DOHH2 (cell line): ENCODE measurements at regions not wholly inside any gene's neighbourhood (a gene's known extent, or its start where the extent isn't known, plus 50 kb on each side); places are given as distances from the start of the nearest gene placed in this dataset.
"Not testable (repeated sequence)": the region's sequence is repeated elsewhere in the genome, so short reads cannot be mapped to it uniquely, and the experiment has no call there.

Experiments
- H3F3A ChIP-seq: fragments of 200-600 bp; sonication (generic), shearing (Covaris generic); 2 replicates; pipeline ENCODE4 v1.6.0; 2016; ENCODE audit warnings: antibody characterized with exemption, mild to moderate bottlenecking; ENCODE audit not compliant: control insufficient read depth, insufficient read depth
- H3K27ac ChIP-seq: fragments of 200-600 bp; sonication (generic); 2 replicates; pipeline ENCODE4 v1.5.1; 2014; ENCODE audit warnings: low read depth, mild to moderate bottlenecking, low read length, moderate library complexity
- H3K27me3 ChIP-seq: fragments of 200-600 bp; sonication (generic); 2 replicates; pipeline ENCODE4 v1.6.1; 2014; ENCODE audit warnings: mild to moderate bottlenecking, low read length, mixed read lengths; ENCODE audit not compliant: control insufficient read depth
- H3K36me3 ChIP-seq: fragments of 200-600 bp; sonication (generic); 2 replicates; pipeline ENCODE4 v1.6.1; 2014; ENCODE audit warnings: mild to moderate bottlenecking, low read length, moderate library complexity, mixed read lengths; ENCODE audit not compliant: control insufficient read depth
- H3K4me1 ChIP-seq: fragments of 200-600 bp; sonication (generic); 2 replicates; pipeline ENCODE4 v1.6.1; 2014; ENCODE audit warnings: mild to moderate bottlenecking, low read length, mixed read lengths; ENCODE audit not compliant: control insufficient read depth
- H3K4me2 ChIP-seq: fragments of 200-600 bp; sonication (generic); 2 replicates; pipeline ENCODE4 v1.6.0; 2014; ENCODE audit warnings: mild to moderate bottlenecking, low read length, moderate library complexity
- H3K4me3 ChIP-seq: fragments of 200-600 bp; sonication (generic); 2 replicates; pipeline ENCODE4 v1.5.1; 2014; ENCODE audit warnings: mild to moderate bottlenecking, low read length, mixed read lengths
- H3K79me2 ChIP-seq: fragments of 200-600 bp; sonication (generic); 2 replicates; pipeline ENCODE4 v1.6.1; 2014; ENCODE audit warnings: mild to moderate bottlenecking, low read length, mixed read lengths; ENCODE audit not compliant: control insufficient read depth
- H3K9me2 ChIP-seq: fragments of 200-600 bp; sonication (generic); replicated peaks from 2 replicates; pipeline ENCODE4 v1.6.1; 2014; ENCODE audit warnings: mild to moderate bottlenecking, low read length, mixed read lengths; ENCODE audit not compliant: control insufficient read depth
- H3K9me3 ChIP-seq: fragments of 200-600 bp; sonication (generic); 2 replicates; pipeline ENCODE4 v1.6.1; 2014; ENCODE audit warnings: antibody characterized with exemption, low read length, mixed read lengths; ENCODE audit not compliant: control insufficient read depth, insufficient read depth
- H4K20me1 ChIP-seq: fragments of 200-600 bp; sonication (generic); 2 replicates; pipeline ENCODE4 v1.6.0; 2014; ENCODE audit warnings: low read depth, mild to moderate bottlenecking, antibody characterized with exemption, low read length, moderate library complexity; ENCODE audit not compliant: control insufficient read depth, insufficient read depth
- CTCF ChIP-seq: fragments of 200-600 bp; sonication (generic); IDR thresholded peaks from one replicate; pipeline ENCODE4 v1.5.1; 2014; ENCODE audit warnings: antibody characterized with exemption, mild to moderate bottlenecking, low read depth, low read length; ENCODE audit not compliant: poor library complexity, severe bottlenecking
- EZH2phosphoT487 ChIP-seq: fragments of 200-600 bp; sonication (generic); IDR thresholded peaks from 2 replicates; pipeline ENCODE4 v1.6.1; 2017; ENCODE audit warnings: borderline replicate concordance, mild to moderate bottlenecking, antibody characterized with exemption, low read length, moderate library complexity, mixed read lengths

- Histone ChIP-seq H3K4me1 (no peaks in the 10 kb centered on the region), H3K27ac (no peak overlapping the region), H3K79me2 (no peaks in the 10 kb centered on the region), H3F3A (no peaks in the 10 kb centered on the region), H3K4me2 (no peak overlapping the region), H3K9me2 (no peaks in the 10 kb centered on the region), H3K4me3 (no peak overlapping the region), H3K36me3 (no peaks in the 10 kb centered on the region), H3K27me3 (no peaks in the 10 kb centered on the region), H3K9me3 (no peaks in the 10 kb centered on the region), H4K20me1 (no peaks in the 10 kb centered on the region)
- TF ChIP-seq CTCF (no peak), EZH2phosphoT487 (no peak)
Measured at GRCh38 chr1:227482023-227482299, 81.4 kb upstream of the ZNF678 start.

- not testable (repeated sequence) for H3K79me2 ChIP-seq, H3K4me1 ChIP-seq, H3K4me2 ChIP-seq, H3F3A ChIP-seq, H3K9me2 ChIP-seq, H3K27ac ChIP-seq, H4K20me1 ChIP-seq, H3K9me3 ChIP-seq, H3K36me3 ChIP-seq, H3K4me3 ChIP-seq, H3K27me3 ChIP-seq
Measured at GRCh38 chr1:227474072-227474471, 89.3 kb upstream of the ZNF678 start.

- Histone ChIP-seq H3K27ac (no peak overlapping the region), H3K4me2 (no peak overlapping the region), H3K4me1 (no peaks in the 10 kb centered on the region), H3K4me3 (no peak overlapping the region), H3K27me3 (no peaks in the 10 kb centered on the region), H3K79me2 (no peaks in the 10 kb centered on the region), H3K9me2 (no peaks in the 10 kb centered on the region), H3K9me3 (no peaks in the 10 kb centered on the region), H4K20me1 (no peaks in the 10 kb centered on the region), H3K36me3 (no peaks in the 10 kb centered on the region), H3F3A (no peaks in the 10 kb centered on the region)
- no peak for TF ChIP-seq EZH2phosphoT487
- TF ChIP-seq CTCF: no peak
Measured at GRCh38 chr1:227472772-227473171, 90.6 kb upstream of the ZNF678 start.

GRCh38 chr1:227470688-227471087, 92.7 kb upstream of the ZNF678 start:
- H3K27ac ChIP-seq: no peak overlapping the region
- H3K9me3 ChIP-seq: no peaks in the 10 kb centered on the region
- H3K36me3 ChIP-seq: no peaks in the 10 kb centered on the region
- no peaks in the 10 kb centered on the region for H4K20me1 ChIP-seq
- no peaks in the 10 kb centered on the region for H3K4me1 ChIP-seq
- H3K4me2 ChIP-seq: no peak overlapping the region
- H3K27me3 ChIP-seq: no peaks in the 10 kb centered on the region
- no peak overlapping the region for H3K4me3 ChIP-seq
- H3K79me2 ChIP-seq: no peaks in the 10 kb centered on the region
- H3F3A ChIP-seq: no peaks in the 10 kb centered on the region
- H3K9me2 ChIP-seq: no peaks in the 10 kb centered on the region
- TF ChIP-seq EZH2phosphoT487: no peak
- TF ChIP-seq CTCF: no peak
